ENCODE measurements at regions not wholly inside any gene's neighbourhood (a gene's known extent, or its start where the extent isn't known, plus 50 kb on each side); places are given as distances from the start of the nearest gene placed in this dataset.

DNA sequence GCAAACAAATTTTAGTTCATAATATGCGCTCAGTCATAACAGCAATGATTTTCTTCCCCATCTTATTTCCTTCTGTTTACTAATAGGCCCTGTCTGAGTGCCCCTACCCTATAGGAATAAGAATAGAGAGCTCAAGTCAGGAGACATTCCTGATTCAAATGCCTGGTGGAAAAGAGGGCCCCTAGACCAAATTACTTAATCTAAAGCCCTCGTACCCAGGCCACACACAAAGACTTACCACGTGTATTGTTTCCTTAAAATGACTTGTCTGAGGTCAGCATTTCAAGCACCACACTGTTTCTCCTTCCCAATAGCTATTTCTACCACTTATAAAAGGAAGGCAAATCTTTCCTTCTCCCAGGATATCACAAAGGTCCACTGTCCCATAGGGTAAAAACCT is 314.9 kb upstream of the TMTC1 start:
- no peak overlapping the region for H3K9ac ChIP-seq (ENCODE audit: low read depth in 1 of 2, low read length in 2 of 2)
- no peak overlapping the region for H3K4me3 ChIP-seq (ENCODE audit: low read depth in 1 of 3, low read length in 3 of 3)
- TF ChIP-seq GABPA (IDR thresholded peaks at IDR 0.05 in 1 of 2, conservative IDR thresholded peaks at IDR 0.05 in 1 of 2), result no peak
- no peak for TF ChIP-seq HNF4G (IDR thresholded peaks at IDR 0.05)
- TF ChIP-seq ATF3 (IDR thresholded peaks at IDR 0.05), result no peak
- TF ChIP-seq FOXA2 (IDR thresholded peaks at IDR 0.05), result no peak
- no peak for TF ChIP-seq FOXA1 (IDR thresholded peaks at IDR 0.05)
- no peak for TF ChIP-seq SP1 (IDR thresholded peaks at IDR 0.05)
- TF ChIP-seq, protein P1, sequence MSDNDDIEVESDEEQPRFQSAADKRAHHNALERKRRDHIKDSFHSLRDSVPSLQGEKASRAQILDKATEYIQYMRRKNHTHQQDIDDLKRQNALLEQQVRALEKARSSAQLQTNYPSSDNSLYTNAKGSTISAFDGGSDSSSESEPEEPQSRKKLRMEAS (IDR thresholded peaks at IDR 0.05), result no peak
- no peak for TF ChIP-seq RAD21 (IDR thresholded peaks at IDR 0.05)
- TF ChIP-seq YY1 (IDR thresholded peaks at IDR 0.05), result no peak
- no peak for TF ChIP-seq NR2F2 (IDR thresholded peaks at IDR 0.05)
- no peak for TF ChIP-seq EGR1 (IDR thresholded peaks at IDR 0.05; ENCODE audit: low read depth in 2 of 2)
- TF ChIP-seq HNF4A (conservative IDR thresholded peaks at IDR 0.05), result no peak
- H3K9me3 ChIP-seq (ENCODE audit: control insufficient read depth in 4 of 4, low read length in 3 of 4), result no peaks in the 10 kb centered on the region
- 70% methylated on average over 3 of the region's 3 CpGs for WGBS
- no peaks in the 10 kb centered on the region for H3K36me3 ChIP-seq (ENCODE audit: control insufficient read depth in 4 of 4, insufficient read depth in 3 of 4, low read depth in 1 of 4, low read length in 3 of 4)
- H3K27me3 ChIP-seq (ENCODE audit: control insufficient read depth in 4 of 4, insufficient read depth in 4 of 4, low read length in 3 of 4), result peaks cover 0 to 2% (median 0%) of the 10 kb centered on the region in 4 donors
- DNase-seq (ENCODE audit: low spot score), result no peak
- no peak overlapping the region for H3K27ac ChIP-seq (ENCODE audit: low read depth in 1 of 2, low read length in 2 of 2)
- no peaks in the 10 kb centered on the region for H3K4me1 ChIP-seq (ENCODE audit: control insufficient read depth in 4 of 4, insufficient read depth in 4 of 4, low read length in 3 of 4)

- 86% methylated on average over 6 of the region's 6 CpGs for WGBS
- no peaks in the 10 kb centered on the region for H3K36me3 ChIP-seq (ENCODE audit: control insufficient read depth in 4 of 4, insufficient read depth in 3 of 4, low read depth in 1 of 4, low read length in 3 of 4)
- H3K27ac ChIP-seq (ENCODE audit: low read depth in 1 of 2, low read length in 2 of 2), result no peak overlapping the region
- TF ChIP-seq EGR1 (IDR thresholded peaks at IDR 0.05; ENCODE audit: low read depth in 2 of 2), result no peak
- no peak for TF ChIP-seq ZBTB33 (IDR thresholded peaks at IDR 0.05)
- no peak for TF ChIP-seq GABPA (IDR thresholded peaks at IDR 0.05 in 1 of 2, conservative IDR thresholded peaks at IDR 0.05 in 1 of 2)
- TF ChIP-seq FOXA1 (IDR thresholded peaks at IDR 0.05), result no peak
- no peak for TF ChIP-seq TAF1 (conservative IDR thresholded peaks at IDR 0.05)
- TF ChIP-seq NR2F2 (IDR thresholded peaks at IDR 0.05), result no peak
- TF ChIP-seq RAD21 (IDR thresholded peaks at IDR 0.05), result no peak
- no peak for DNase-seq (ENCODE audit: low spot score)
- H3K4me3 ChIP-seq (ENCODE audit: low read depth in 1 of 3, low read length in 3 of 3), result no peak overlapping the region
- peaks cover 0 to 5% (median 0%) of the 10 kb centered on the region in 4 donors for H3K27me3 ChIP-seq (ENCODE audit: control insufficient read depth in 4 of 4, insufficient read depth in 4 of 4, low read length in 3 of 4)
- H3K9me3 ChIP-seq (ENCODE audit: control insufficient read depth in 4 of 4, low read length in 3 of 4), result no peaks in the 10 kb centered on the region
- no peak overlapping the region for H3K9ac ChIP-seq (ENCODE audit: low read depth in 1 of 2, low read length in 2 of 2)
- H3K4me1 ChIP-seq (ENCODE audit: control insufficient read depth in 4 of 4, insufficient read depth in 4 of 4, low read length in 3 of 4), result no peaks in the 10 kb centered on the region
Measured at GRCh38 chr12:30095511-30095910, 311.8 kb upstream of the TMTC1 start.

- TF ChIP-seq FOXA2 (IDR thresholded peaks at IDR 0.05) (no peak), HNF4G (IDR thresholded peaks at IDR 0.05) (no peak), NR2F2 (IDR thresholded peaks at IDR 0.05) (no peak), RXRA (IDR thresholded peaks at IDR 0.05) (no peak), HNF4A (conservative IDR thresholded peaks at IDR 0.05) (no peak), EGR1 (IDR thresholded peaks at IDR 0.05; ENCODE audit: low read depth in 2 of 2) (no peak), RAD21 (IDR thresholded peaks at IDR 0.05) (no peak), SP1 (IDR thresholded peaks at IDR 0.05) (no peak), TAF1 (conservative IDR thresholded peaks at IDR 0.05) (no peak), FOXA1 (IDR thresholded peaks at IDR 0.05) (no peak), YY1 (IDR thresholded peaks at IDR 0.05) (no peak)
- TF ChIP-seq, protein P1 (IDR thresholded peaks at IDR 0.05), result no peak
- TF ChIP-seq, protein P2, sequence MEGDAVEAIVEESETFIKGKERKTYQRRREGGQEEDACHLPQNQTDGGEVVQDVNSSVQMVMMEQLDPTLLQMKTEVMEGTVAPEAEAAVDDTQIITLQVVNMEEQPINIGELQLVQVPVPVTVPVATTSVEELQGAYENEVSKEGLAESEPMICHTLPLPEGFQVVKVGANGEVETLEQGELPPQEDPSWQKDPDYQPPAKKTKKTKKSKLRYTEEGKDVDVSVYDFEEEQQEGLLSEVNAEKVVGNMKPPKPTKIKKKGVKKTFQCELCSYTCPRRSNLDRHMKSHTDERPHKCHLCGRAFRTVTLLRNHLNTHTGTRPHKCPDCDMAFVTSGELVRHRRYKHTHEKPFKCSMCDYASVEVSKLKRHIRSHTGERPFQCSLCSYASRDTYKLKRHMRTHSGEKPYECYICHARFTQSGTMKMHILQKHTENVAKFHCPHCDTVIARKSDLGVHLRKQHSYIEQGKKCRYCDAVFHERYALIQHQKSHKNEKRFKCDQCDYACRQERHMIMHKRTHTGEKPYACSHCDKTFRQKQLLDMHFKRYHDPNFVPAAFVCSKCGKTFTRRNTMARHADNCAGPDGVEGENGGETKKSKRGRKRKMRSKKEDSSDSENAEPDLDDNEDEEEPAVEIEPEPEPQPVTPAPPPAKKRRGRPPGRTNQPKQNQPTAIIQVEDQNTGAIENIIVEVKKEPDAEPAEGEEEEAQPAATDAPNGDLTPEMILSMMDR (IDR thresholded peaks at IDR 0.05; ENCODE audit: low read depth, low read length, missing input control), result no peak
- 75% methylated on average over 4 of the region's 4 CpGs for WGBS
Measured at GRCh38 chr12:30092983-30093617, 309.4 kb upstream of the TMTC1 start.

More at GRCh38 chr12:30092983-30093617, 309.4 kb upstream of the TMTC1 start:
- no peaks in the 10 kb centered on the region for H3K4me1 ChIP-seq (ENCODE audit: control insufficient read depth in 4 of 4, insufficient read depth in 4 of 4, low read length in 3 of 4)
- H3K9ac ChIP-seq (ENCODE audit: low read depth in 1 of 2, low read length in 2 of 2), result no peak overlapping the region
- DNase-seq (ENCODE audit: low spot score), result no peak
- peaks cover 0 to 5% (median 0%) of the 10 kb centered on the region in 4 donors for H3K27me3 ChIP-seq (ENCODE audit: control insufficient read depth in 4 of 4, insufficient read depth in 4 of 4, low read length in 3 of 4)
- no peaks in the 10 kb centered on the region for H3K36me3 ChIP-seq (ENCODE audit: control insufficient read depth in 4 of 4, insufficient read depth in 3 of 4, low read depth in 1 of 4, low read length in 3 of 4)
- no peaks in the 10 kb centered on the region for H3K9me3 ChIP-seq (ENCODE audit: control insufficient read depth in 4 of 4, low read length in 3 of 4)
- H3K4me3 ChIP-seq (ENCODE audit: low read depth in 1 of 3, low read length in 3 of 3), result no peak overlapping the region
- no peak overlapping the region for H3K27ac ChIP-seq (ENCODE audit: low read depth in 1 of 2, low read length in 2 of 2)
